Thyroid gland (tissue), 4 donors: ENCODE measurements at regions not wholly inside any gene's neighbourhood (a gene's known extent, or its start where the extent isn't known, plus 50 kb on each side); places are given as distances from the start of the nearest gene placed in this dataset.

Experiments
- DNase-seq, 2 donors: peaks; one replicate each; pipeline ENCODE4 v3.0.0-alpha.2; 2019
- H3K27ac ChIP-seq, 3 donors: fragments of 200-600 bp; sonication (generic); 1 replicate in 2 of 3; 2 replicates in 1 of 3; pipeline ENCODE4 v1.5.1; 2016 to 2019; ENCODE audit warnings: mild to moderate bottlenecking in 1 of 3, moderate library complexity in 1 of 3
- H3K27me3 ChIP-seq: fragments of 200-600 bp; sonication (generic); one replicate; pipeline ENCODE4 v1.5.1; 2019
- H3K36me3 ChIP-seq, 2 donors: fragments of 200-600 bp; sonication (generic); one replicate each; pipeline ENCODE4 v1.5.1; 2016 to 2019
- H3K4me1 ChIP-seq, 2 donors: fragments of 200-600 bp; sonication (generic); one replicate each; pipeline ENCODE4 v1.5.1; 2017 to 2019
- H3K4me3 ChIP-seq, 3 donors: fragments of 200-600 bp; sonication (generic); replicated peaks in 1 of 3; 1 replicate in 2 of 3; 2 replicates in 1 of 3; pipeline ENCODE4 v1.5.1; 2016; ENCODE audit warnings: mild to moderate bottlenecking in 1 of 3
- H3K9me3 ChIP-seq: fragments of 200-600 bp; sonication (generic); one replicate; pipeline ENCODE4 v1.5.1; 2017
- POLR2A ChIP-seq, 2 donors: fragments of 450-650 bp; IDR thresholded peaks; one replicate each; pipeline ENCODE4 v1.6.1; 2017; ENCODE audit warnings: antibody characterized with exemption in 2 of 2, mild to moderate bottlenecking in 2 of 2, moderate library complexity in 1 of 2
- WGBS, 2 donors: methylation state at CpG; one replicate each; pipeline ENCODE4 v1.1.5; 2017; 5-methylcytosine and 5-hydroxymethylcytosine counted together
- intact Hi-C: fragments of 100-400 bp; cut with DNase I; formaldehyde crosslinking; loops from one replicate; pipeline ENCODE4 v1.15.1; 2023
- TF ChIP-seq, protein P1 (sequence below), 6 experiments: fragments of 200-600 bp in 3 of 6; fragments of 450-650 bp in 3 of 6; sonication (generic) in 3 of 6; IDR thresholded peaks; one replicate each; pipeline ENCODE4 v1.5.1; 2016 to 2019; ENCODE audit warnings: antibody characterized with exemption in 6 of 6, mild to moderate bottlenecking in 2 of 6, inconsistent platforms in 1 of 6, moderate library complexity in 1 of 6

DNA sequence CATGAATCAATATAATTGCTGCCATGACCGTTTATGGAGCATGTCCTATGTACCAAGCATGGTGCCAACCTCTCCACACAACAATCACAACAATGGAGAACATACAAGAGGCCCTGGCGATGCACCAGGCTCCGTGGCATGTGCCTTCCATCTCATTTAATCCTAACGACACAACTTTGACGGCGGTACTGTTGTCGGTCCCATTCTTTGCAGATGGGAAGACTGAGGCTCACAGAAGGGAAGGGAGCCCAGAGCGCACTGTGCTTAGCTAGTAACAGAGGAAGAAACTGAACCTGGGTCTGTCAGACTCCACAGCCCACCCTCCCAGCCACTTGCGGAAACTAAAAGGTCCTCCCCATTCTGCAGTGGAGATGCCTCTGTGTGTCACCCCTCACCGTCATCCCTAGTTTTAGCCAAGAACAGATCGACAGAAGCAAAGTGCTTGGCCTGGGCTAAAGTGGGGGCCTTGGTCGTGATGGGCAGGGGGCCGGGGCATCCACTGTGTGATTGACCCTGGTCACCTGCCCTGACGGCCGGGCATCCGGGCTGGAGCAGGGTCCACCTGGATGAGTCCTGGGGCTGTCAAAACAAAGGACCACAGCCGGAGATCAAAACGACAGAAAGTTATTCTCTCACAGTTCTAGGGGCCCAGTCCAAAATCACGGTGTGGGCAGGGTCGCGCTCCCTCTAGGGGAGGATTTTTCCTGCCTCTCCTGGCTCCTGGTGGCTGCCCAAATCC, 183.9 kb downstream of the C16orf95 start:
- Histone ChIP-seq H3K36me3 (no peaks in the 10 kb centered on the region), H3K27me3 (no peaks in the 10 kb centered on the region), H3K4me1 (no peaks in the 10 kb centered on the region), H3K9me3 (no peaks in the 10 kb centered on the region), H3K4me3 (no peak overlapping the region), H3K27ac (no peak overlapping the region)
- 91 to 93% methylated on average over 21 of the region's 21 CpGs for WGBS, 2 donors
- intact Hi-C loops, result no loop called here
- DNase-seq, result no peak
- no peak for TF ChIP-seq POLR2A (IDR thresholded peaks at IDR 0.05)
- TF ChIP-seq, protein P1, sequence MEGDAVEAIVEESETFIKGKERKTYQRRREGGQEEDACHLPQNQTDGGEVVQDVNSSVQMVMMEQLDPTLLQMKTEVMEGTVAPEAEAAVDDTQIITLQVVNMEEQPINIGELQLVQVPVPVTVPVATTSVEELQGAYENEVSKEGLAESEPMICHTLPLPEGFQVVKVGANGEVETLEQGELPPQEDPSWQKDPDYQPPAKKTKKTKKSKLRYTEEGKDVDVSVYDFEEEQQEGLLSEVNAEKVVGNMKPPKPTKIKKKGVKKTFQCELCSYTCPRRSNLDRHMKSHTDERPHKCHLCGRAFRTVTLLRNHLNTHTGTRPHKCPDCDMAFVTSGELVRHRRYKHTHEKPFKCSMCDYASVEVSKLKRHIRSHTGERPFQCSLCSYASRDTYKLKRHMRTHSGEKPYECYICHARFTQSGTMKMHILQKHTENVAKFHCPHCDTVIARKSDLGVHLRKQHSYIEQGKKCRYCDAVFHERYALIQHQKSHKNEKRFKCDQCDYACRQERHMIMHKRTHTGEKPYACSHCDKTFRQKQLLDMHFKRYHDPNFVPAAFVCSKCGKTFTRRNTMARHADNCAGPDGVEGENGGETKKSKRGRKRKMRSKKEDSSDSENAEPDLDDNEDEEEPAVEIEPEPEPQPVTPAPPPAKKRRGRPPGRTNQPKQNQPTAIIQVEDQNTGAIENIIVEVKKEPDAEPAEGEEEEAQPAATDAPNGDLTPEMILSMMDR (IDR thresholded peaks at IDR 0.05), result no peak

DNA sequence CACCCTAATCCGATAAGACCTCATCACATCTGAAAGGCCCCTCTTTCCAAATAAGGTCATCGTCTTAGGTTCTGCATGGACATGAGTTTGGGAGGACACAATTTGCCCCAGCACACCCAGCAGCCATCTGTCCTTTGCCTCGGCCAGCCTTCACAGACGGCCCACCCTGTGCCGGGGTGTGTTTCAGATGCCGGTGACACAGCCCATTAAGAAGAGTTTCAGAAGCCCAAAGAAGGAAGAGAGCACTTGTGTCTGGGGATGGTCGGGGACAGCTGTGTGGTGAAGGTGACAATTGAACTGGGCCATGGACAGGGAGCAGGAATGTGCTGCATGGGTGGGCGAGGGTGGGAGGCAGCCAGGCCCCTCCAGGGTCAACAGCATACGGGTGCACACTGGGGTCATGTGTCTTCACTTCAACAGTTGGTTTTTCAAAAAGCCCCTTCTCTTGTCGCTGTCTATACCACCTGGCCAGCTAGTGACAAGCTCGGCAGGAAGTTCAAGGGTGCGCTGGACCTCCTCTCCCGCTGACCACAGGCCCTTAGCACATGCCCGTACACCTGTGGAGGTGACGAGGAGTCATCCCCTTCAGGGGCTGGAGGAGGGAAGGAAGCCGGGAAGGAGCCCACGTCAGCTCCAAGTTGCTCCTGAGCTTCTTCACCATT, 183.1 kb downstream of the C16orf95 start:
- Histone ChIP-seq H3K27ac (no peak overlapping the region), H3K4me3 (no peak overlapping the region), H3K4me1 (no peaks in the 10 kb centered on the region), H3K36me3 (no peaks in the 10 kb centered on the region), H3K27me3 (no peaks in the 10 kb centered on the region), H3K9me3 (no peaks in the 10 kb centered on the region)
- intact Hi-C loops, result no loop called here
- TF ChIP-seq, protein P1 (IDR thresholded peaks at IDR 0.05), result no peak
- no peak for TF ChIP-seq POLR2A (IDR thresholded peaks at IDR 0.05)
- no peak for DNase-seq
- 93 to 94% methylated on average over 15 to 17 of the region's 17 CpGs for WGBS, 2 donors

DNA sequence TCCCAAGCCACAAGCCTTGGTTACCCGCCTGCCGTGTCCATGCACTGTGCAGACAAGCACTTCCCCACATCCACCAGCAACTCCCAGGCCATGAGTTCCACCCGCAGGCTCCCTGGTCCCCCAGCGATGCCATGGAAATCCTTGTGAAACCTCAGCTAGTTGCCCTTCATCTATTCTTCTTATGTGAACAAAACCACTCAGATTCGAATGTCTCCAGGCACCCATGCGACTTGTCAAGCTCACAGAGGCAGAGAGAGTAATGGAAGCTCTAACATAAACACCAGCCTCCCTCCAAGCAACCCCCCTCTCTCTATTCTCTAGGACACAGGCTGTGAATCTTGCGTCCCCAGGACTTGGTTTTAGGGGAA, 182.6 kb downstream of the C16orf95 start:
- no peaks in the 10 kb centered on the region for H3K9me3 ChIP-seq
- no peak overlapping the region for H3K27ac ChIP-seq
- TF ChIP-seq, protein P1 (IDR thresholded peaks at IDR 0.05), result no peak
- TF ChIP-seq POLR2A (IDR thresholded peaks at IDR 0.05), result no peak
- intact Hi-C loops, result no loop called here
- H3K36me3 ChIP-seq, result no peaks in the 10 kb centered on the region
- H3K4me3 ChIP-seq, result no peak overlapping the region
- no peak for DNase-seq
- 81 to 86% methylated on average over 7 of the region's 7 CpGs for WGBS, 2 donors
- H3K27me3 ChIP-seq, result no peaks in the 10 kb centered on the region
- H3K4me1 ChIP-seq, result no peaks in the 10 kb centered on the region

DNA sequence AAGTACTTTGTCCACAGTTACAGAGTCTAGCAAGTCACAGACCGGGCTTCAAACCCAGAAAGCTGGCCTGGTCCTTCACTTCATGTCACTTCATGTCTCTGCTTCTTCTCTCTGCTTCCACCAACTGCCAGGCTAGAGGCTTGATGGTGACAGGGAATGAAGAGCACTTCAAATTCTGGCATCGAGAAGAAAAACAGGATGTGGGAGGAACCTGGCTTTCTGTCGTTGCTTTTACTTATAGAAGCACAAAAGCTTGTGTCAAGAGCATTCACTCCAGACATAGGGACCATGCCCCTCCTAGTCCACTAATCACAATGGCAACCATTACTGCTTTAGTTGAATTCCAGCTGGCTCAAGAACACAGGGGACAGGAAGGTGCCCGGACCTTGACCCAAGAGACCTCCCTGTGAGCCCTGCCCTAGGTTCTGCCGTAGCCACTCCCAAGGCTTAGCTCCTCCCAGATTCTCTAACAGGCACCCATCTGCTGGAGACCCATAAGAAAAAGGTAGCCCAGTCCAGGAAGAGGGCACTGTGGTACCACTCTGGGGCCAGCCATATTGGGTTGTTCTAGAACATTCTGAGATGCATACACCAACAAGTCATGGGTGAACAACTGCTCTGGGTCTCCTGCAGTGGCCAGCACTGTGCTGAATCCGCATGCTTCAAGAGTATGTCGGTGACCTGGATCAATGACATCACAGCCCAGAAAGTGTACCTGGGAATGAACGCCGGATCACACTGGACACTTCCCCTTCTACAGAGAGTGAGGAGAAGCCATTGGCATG, 181.8 kb downstream of the C16orf95 start:
- Histone ChIP-seq H3K9me3 (no peaks in the 10 kb centered on the region), H3K36me3 (no peaks in the 10 kb centered on the region), H3K27me3 (no peaks in the 10 kb centered on the region), H3K4me1 (no peaks in the 10 kb centered on the region), H3K27ac (no peak overlapping the region), H3K4me3 (no peak overlapping the region)
- 50 to 53% methylated on average over 9 of the region's 9 CpGs for WGBS, 2 donors
- no peak for DNase-seq
- TF ChIP-seq POLR2A (IDR thresholded peaks at IDR 0.05), result no peak
- TF ChIP-seq, protein P1 (IDR thresholded peaks at IDR 0.05), result no peak
- intact Hi-C loops, result no loop called here

DNA sequence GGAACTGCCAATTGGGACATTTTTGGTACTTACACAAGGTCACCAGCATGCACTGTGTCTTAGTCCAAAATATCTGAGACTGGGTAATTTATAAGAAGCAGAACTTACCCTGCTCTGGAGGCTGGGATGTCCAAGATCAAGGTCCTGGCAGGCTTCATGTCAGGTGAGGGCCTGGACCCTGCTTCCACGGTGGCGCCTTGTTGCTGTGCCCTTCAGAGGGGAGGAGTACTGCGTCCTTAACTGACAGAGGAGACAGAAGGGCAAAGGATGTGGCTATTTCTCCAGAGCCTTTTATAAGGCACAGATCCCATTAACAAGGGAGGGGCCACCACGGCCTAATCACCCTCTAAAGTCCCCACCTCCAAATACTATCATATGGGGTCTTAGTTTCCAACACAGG, 178.9 kb downstream of the C16orf95 start:
- no peak for DNase-seq
- H3K36me3 ChIP-seq, result no peaks in the 10 kb centered on the region
- 91 to 96% methylated on average over 4 of the region's 4 CpGs for WGBS, 2 donors
- H3K4me1 ChIP-seq, result no peaks in the 10 kb centered on the region
- no peak overlapping the region for H3K27ac ChIP-seq
- no peak overlapping the region for H3K4me3 ChIP-seq
- intact Hi-C loops, result no loop called here
- no peaks in the 10 kb centered on the region for H3K9me3 ChIP-seq
- no peaks in the 10 kb centered on the region for H3K27me3 ChIP-seq
- TF ChIP-seq POLR2A (IDR thresholded peaks at IDR 0.05), result no peak
- TF ChIP-seq, protein P1 (IDR thresholded peaks at IDR 0.05), result no peak
